Upper lobe of left lung (tissue), 4 donors: ENCODE measurements at regions not wholly inside any gene's neighbourhood (a gene's known extent, or its start where the extent isn't known, plus 50 kb on each side); places are given as distances from the start of the nearest gene placed in this dataset.

Experiments used
- CTCF ChIP-seq, 6 experiments: fragments of 450-650 bp in 4 of 6; fragments of 200-600 bp in 2 of 6; sonication (generic) in 2 of 6; IDR thresholded peaks; one replicate each; pipeline ENCODE4 v1.5.1; 2016 to 2019; ENCODE audit warnings: antibody characterized with exemption in 6 of 6
- POLR2A ChIP-seq, 4 donors: fragments of 450-650 bp; IDR thresholded peaks; one replicate each; pipeline ENCODE4 v1.5.1; 2016 to 2017; ENCODE audit warnings: antibody characterized with exemption in 4 of 4, mild to moderate bottlenecking in 2 of 4

DNA sequence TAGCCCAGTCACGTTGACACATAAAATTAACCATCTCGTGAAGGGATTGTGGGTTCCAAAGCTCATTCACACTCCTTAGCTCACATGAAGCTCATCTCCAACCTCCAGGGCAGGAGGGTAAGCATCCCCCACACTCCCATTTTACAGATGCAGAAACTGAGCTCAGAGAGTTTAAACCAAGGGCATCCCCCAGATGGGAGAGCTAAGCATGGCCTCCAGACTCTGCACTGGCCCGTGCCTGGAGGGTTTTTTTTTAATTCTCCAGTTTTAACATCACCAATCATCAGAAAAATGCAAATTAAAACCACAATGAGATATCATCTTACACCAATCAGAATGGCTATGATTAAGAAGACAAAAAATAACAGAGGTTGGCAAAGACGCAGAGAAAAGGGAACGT is 53.3 kb upstream of the TCF7L2 start:
- TF ChIP-seq CTCF (IDR thresholded peaks at IDR 0.05) (no peak), POLR2A (IDR thresholded peaks at IDR 0.05) (no peak)
